ENCODE measurements at regions not wholly inside any gene's neighbourhood (a gene's known extent, or its start where the extent isn't known, plus 50 kb on each side); places are given as distances from the start of the nearest gene placed in this dataset.

DNA sequence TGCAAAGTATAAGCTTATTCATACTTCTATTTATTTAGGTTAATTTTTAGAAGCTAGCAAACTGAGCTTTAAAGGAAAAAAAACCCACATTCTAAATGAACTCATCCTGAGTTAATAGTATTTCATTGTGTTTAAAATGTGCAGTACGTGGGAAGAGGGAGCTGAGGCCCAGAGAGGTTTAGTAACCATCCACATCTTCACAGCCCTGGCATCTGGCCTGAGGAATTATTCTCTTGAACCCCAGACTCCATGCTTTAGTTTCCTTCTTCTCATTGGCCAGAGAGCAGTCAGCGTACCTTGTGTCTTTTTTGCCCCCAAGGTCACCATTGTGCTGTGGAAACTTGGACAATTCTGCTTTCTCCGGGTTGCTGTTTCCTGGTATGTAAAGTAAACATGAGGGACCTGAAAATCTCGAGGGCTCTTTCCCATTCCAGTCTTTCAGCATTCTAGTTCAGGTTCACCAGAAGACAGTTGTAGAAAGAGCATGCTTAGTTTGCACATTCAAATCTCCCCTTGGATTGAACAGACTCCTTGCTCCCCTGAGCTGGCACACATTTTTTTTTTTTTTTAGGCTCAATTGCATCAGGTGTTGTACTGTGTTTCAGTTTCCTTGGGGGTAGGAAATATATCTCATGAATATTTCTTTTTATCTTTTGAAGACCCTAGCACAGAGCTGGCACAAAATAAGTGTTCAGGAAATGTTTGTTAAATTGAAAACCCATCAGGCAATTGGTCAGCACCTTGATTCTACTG, 81.4 kb downstream of the MYCN start:
- no peak for DNase-seq

DNA sequence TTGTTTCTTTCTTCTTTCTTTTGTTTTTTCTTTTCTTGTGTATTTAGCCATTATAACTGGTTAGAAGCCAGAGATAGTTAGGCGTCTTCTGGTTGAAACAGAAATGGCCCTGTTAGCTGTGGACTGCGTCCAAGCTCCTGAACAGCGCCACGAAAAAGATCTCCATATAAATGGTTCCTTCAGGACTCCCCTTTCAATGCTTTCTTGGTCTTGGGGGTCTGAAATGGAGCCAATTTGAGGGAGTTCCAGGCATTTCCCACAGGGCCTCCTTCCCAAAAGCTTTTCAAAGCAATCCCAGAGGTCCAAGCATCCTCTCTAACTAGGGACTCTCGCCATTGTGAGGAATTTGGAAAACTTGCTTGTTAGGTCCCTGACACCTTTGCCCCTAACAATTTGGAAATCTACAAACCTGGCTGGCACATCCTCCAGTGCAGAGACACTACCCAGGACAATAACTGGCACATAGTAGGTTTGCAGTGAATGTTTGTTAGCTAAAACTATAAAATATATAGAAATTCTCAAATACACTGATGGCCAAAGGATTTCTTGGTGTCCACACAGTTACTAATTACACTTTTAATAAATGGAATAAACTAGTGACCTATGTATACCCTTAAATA, 80.1 kb downstream of the MYCN start:
- DNase-seq = no peak

DNA sequence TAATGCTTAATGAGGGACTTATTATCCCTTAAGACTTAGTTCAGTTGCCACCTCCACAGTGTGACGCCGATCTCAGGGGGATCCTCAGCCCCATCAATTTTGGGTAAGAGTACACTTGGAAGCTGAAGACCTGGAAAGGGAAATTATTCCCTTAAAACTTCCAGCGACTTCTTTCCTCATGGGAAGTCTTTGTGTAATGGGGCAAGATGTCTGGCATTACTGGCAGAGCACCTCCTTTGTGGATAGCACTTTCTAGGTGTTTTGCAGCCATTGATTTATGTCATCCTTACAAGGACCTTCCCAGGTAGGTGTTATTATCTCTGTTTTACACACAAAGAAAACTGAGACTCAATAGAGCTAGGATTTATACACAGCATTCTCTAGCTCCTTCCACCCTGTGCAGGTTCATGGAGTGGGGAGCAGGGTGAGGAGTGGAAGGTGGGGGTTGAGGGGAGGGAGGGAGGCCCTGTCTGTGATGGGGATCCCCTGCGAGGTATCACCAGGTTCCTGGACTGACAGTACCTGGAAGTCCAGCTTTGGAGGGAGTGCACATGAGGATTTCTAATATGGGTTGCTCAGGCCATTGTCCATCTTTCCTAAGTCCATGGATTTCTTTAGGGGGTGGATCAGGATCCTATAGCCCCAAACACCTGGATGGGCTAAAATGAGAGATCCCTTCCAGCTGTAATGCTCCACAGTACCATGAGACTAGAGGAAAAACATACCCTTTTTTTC, 79.4 kb downstream of the MYCN start:
- no peak for DNase-seq

DNA sequence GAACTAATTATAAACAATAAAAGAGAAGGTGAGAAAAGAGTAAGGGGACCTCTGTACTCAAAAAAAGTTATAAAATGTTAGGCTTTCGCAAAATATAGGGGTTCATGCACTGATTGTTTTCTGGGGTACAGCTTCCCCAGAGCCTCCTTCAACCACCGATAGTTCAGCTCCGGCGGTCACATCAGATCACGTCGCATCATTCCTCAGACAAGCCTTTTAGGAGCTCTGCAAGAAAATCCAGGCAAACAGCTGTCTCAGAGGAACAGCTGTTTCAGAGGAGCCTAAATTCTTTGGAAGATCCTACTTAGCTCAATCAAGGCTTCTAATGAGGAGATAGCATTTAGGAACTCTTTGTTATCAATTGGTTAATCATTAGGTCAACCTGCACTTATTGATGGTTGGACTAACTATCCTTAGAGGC, 78.7 kb downstream of the MYCN start:
- no peak for DNase-seq

DNA sequence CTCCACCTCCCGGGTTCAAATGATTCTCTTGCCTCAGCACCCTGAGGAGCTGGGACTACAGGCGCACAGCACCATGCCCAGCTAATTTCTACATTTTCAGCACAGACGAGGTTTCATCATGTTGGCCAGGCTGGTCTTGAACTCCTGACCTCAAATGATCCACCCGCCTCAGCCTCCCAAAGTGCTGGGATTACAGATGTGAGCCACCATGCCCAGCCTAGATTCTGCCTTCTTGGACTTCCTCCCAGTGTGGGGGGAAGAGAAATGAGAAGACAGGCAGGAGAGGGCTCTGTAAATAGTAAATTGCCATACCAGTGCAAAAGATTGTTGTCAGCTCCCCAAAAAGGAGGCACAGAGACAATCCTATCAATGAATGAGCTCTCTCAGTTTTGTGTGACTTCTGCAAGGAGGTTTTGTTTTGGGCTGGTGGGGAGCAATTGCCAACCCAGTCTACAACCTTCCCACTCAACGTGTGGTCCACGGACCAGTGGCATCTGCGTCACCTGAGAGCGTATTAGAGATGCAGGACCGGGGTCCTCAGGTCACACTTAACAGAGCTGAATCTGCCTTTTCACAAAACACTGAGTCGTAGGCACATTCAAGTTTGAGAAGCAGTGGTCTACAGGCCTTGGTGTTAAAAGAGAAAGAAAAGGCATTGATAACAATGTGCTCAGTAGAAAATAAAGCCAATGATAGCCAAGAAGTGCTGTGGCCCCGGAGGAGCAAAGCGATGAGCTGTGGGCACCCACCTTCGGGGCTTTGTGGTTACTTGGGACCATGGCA, 78.1 kb downstream of the MYCN start:
- DNase-seq = no peak

DNA sequence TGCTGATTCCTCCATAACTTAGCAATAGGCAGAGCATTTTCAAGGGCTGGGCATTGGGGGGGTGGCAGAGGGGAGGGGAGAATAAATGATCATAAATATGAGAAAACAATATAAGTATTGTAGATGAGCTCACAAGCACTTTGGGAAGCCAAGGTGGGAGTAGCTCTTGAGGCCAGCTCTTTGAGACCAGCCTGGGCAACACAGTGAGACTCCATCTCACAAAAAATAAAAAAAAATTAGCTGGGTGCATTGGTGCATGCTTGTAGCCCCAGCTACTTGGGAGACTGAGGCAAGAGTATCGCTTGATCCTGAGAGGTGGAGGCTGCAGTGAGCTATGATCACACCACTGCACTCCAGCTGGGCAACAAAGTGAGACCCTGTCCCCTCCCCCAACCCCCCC, 75.9 kb downstream of the MYCN start:
- DNase-seq = no peak

DNA sequence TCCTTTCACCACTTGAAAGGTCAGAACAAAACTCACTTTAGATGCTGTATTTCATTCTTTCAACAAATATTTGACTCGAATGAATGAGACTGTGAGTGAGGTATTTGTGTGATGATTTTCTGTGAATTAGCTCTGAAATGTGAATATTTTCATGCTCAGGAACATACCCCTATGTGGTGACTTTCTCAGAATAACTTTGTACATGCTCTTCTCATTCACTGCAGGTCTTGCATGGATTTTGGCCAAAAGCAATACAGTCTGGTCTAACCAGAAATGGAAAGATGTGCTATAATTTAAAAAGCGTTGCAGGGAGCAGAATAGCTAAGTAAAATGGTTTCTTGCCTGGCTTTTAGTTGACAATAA, 75.5 kb downstream of the MYCN start:
- DNase-seq = no peak

DNA sequence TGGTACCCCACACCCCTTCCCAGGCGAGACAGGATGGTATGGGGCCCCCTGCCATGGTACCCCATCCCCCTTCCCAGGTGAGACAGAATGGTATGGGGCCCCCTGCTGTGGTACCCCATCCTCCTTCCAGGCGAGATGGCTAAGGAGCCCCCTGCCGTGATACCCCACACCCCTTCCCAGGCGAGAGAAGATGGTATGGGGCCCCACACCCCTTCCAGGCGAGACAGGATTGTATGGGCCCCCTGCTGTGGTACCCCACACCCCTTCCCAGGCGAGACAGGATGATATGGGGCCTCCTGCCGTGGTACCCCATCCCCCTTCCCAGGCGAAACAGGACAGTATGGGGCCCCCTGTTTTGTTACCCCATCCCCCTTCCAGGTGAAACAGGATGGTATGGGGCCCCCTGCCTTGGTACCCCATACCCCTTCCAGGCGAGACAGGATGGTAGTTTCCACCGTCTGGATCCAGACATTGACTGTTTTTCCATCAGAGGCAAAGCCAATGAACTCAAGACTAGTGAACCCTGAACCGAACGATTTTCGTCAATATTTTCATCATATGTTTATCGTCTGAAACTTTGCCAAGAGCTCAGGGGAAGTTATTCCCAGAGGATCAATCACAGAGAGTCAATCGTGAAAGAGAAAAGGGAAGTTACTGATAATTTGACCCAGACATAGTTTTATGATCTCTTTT, 75.0 kb downstream of the MYCN start:
- DNase-seq = no peak

DNA sequence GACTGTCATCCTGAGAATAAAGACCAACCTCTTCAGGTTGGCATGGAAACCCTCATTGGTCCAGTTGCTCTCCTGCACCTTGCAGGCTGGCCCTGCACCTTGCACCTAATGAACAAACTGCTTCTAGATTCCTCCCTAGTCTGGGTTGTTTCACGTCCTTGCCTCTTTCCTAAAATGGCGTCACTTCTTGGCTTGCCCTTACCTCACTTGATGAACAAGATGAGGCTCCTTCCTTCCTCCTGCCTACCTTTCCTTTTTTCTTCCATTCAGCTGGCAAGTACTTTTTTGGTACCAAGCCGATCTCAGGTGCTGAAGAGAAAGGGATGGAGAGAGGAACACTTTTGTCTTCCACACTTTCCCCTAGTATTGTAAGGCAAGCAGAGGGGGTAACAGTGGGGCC, 74.5 kb downstream of the MYCN start:
- no peak for DNase-seq

DNA sequence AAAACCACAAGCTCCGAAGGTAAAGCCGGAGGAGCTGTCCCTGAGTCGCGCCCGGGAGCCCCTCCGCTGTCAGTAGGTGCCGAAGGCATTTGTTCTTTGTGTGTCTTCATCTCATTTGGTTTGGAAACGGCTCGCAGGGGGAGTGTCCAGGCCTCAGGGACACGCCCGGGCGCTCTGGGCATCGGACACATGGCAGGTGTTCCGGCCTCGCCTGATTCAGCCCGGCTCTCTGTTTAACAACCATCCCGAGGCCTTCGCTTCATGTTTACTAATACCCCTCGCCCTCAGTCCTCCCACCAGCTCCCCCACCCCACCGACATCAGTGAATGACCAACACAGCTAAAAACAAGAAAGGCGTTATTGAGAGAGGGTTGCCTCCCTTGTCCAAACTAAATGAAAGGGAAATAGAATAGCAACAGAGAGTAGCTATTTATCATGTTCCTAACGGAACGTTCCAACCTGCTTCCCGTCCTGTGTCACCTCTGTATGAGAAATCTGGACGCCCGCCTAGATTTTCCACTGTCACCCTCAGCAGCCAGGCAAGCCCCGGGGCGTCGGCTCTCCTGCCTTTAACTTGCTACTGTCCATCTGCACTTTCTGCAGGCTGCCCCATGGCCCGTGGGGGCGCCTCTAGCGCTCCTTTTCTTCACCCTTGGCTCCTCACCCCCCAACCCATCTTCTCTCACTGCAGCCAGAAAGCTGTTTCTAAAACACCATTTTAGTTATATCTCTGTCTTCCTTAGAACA, 73.9 kb downstream of the MYCN start:
- DNase-seq = no peak

DNA sequence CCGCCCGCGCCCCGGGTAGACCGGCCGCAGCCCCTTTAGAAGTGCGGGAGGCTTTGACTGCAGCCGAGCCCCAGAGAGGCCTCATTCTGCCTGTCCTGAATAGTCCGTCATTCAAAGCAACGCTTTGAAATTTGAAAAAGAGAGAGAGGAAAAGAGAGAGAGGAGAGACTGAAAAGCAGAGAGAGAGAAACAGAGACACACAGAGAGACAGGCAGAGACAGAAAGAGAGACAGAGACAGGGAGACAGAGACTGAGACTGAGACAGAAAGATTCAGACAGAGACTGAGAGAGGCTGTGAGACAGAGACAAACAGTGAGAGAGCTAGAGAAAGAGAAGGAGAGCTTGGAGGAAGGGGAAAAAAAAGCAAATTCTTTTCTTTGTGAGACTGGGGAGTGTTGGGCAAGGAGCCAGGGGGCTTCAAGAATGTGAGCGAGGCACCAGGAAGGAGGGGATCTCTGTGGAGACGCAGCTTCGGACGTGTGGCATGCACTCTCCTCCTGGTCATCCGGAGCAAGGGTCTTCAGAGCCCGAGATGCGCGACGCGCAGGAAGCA, 73.1 kb downstream of the MYCN start:
- DNase-seq = no peak

DNA sequence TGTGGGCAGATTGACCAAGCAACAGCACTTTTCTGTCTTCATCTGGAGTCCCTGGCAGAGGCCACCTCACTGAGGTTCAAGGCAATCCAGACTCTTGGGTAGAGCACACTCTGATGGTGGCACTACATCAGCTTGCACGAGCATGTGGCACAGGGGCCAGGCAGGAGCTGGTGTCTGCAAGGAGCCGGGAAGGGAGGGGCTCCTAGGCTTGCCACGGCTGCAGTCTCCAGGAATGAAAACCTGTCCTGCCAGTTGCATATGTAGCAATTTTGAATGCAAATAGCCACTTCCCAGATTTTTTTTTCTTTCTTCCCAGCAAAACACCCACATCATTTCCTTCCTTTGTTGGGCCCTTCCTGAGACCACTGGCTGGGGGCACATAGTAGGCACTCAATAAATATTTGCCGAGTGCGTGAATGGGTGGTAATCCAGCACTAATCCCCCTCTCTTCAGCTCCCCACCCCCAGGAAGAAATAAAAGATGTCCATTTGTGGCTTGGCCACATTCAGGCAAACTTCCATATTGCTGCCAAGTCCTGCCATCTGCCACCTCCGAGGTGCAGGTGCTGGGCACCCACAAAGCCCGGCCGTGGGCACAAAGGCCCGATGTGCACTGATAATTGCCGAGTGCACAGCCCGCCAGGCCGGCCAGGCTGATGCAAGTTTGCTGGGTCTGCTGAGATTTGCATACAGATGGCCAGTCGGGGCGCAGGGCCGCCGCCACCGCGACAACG, 72.4 kb downstream of the MYCN start:
- no peak for DNase-seq

DNA sequence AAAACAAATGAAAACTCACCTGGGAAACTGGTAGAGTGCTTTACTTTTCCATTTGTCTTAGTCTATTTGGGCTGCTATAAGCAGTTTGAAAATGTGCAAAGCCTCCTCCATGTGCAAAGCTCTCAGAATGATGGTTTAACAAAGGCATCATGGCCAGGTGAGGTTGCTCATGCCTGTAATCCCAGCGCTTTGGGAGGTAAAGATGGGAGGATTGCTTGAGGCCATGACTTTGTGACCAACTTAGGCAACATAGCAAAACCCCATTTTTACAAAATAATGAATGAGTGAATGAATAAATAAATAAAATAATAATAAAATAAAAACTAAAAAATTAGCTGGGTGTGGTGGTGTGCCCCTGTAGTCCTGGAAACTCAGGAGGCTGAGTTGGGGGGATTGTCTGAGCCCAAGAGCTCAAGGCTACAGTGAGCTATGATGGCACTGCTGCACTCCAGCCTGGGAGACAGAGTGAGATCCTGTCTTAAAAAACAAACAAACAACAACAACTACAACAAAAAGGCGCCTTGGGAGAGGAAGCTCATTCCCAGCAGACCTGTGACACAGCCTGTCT, 71.8 kb downstream of the MYCN start:
- DNase-seq = no peak

DNA sequence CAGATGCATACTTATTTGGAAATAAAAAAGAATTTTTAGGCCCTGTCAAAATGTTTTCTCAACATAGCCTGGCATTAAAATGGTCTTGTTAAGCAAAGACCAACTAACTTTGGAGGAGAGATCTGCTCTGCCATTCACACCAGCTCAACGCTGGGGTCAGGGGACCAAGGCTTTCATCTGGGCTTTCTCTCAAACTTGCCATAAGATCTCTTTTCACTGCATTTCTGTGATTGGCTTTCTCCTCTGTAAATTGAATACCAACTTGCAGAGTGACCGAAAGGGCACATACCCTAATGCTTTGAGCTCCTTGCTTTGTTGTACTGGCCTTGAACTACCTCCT, 71.2 kb downstream of the MYCN start:
- no peak for DNase-seq

DNA sequence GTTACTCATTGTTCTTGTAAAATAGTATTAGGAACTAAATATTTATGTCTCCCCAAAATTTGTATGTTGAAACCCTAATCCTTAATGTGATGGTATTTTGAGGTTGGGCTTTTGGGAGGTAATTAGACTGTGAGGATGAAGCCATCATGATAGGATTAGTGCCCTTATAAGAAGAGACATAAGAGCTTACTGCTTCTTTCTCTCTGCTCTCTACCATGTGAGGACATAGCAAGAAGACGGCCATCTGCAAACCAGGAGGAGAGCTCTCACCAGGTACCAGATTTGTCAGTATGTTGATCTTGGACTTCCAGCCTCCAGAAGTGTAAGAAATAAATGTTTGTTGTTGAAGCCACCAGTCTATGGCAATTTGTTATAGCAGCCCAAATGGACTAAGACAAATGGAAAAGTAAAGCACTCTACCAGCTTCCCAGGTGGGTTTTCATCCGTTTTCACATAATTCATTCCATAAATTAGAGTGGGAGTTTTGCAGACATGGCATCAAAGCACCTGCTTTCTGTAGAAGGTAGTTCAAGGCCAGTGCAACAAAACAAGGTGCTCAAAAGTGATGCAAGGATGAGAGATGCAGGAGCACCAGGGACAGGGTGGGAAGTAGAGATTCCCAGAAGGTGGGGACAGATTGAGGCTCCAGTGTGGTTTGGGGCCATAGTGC, 70.7 kb downstream of the MYCN start:
- no peak for DNase-seq

DNA sequence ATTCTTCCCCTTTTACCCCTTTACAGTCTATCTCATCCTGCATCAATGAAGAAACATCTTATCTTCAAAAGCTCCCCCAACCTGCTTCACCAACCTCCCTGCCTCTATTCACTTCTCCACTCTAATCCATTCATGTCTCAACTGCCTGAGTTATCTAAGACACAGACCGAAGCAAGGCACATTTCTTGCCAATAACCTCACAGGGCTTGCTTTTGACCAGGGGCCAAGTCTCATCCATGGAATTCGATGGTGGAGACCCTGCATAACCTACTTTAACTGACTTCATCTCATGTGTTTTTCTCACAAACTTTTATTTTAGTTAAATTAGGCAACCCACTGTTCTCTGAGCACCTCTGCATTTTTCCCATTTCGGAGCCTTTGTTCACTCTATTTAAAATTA, 69.7 kb downstream of the MYCN start:
- DNase-seq = no peak

DNA sequence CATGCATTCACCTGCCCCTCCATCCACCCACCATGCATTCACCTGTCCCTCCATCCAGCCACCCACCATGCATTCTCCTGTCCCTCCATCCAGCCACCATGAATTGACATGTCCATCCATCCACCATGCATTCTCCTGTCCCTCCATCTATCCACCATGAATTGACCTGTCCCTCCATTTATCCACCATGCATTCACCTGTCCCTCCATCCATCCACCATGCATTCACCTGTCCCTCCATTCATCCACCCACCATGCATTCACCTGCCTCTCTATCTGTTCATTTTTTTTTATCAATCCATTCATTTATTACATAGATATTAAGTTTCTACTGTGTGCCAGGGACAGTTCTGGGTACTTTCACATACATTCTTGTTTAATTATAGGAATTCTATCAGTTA, 69.2 kb downstream of the MYCN start:
- DNase-seq = no peak

DNA sequence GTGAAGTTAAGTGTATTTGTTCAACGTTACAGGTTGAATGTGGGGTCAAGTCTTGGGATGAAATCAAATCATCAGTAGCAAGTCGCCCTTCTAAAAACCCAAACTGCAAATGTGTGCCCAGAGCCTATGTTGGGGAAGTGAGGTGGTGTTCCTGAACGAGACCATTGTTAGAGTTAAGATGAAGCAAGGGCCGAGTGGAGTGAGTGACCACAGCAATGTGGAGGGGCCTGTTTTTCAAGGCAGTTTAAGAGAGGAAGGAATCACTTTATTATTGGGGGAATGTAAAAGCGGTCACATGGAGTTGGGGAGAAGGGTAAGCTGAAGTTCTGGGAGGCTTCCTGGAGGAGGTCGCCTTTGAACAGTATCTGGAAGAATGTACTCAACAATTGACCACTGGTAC, 68.5 kb downstream of the MYCN start:
- no peak for DNase-seq

DNA sequence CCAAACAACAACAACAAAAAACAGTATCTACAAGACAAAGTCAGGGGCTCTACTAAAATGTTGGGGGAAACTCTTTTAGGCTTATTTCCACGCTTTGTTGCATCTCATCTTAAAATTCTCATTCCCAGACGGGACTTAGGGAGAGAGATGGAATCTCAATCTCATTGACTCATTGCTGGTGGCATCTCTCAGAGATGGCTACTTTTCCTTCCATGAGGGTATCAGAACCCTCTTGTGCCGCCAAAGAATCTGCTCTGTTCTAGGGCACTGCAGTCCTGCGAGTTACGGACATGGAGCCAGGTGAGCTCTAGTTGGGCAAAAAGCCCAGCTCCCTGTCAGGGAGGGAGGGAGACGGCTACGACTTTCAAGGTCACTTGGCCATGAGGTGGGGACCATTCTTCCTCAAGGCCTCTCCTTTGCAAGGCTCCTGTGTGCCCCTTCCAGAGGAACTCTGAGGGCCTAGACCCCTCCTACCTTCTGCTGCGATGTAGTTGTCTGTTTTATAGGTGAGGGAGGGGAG, 68.0 kb downstream of the MYCN start:
- no peak for DNase-seq

Data from activated CD4-positive, alpha-beta T cell treated with anti-CD3 and anti-CD28 coated beads, Interleukin-2, amount 50 U/mL, for 48 hours (primary cell).